ENCODE measurements at regions not wholly inside any gene's neighbourhood (a gene's known extent, or its start where the extent isn't known, plus 50 kb on each side); places are given as distances from the start of the nearest gene placed in this dataset.

GRCh38 chr9:28620011-28620410 is 1046.7 kb upstream of the C9orf72 start:
- H3K4me3 ChIP-seq (ENCODE audit: low read depth, low read length): no peak overlapping the region
- TF ChIP-seq CTCF (IDR thresholded peaks at IDR 0.05; ENCODE audit: low read depth, low read length): no peak

- no peak for TF ChIP-seq CTCF (IDR thresholded peaks at IDR 0.05; ENCODE audit: low read depth, low read length)
Observed at GRCh38 chr9:28620661-28621060, 1047.4 kb upstream of the C9orf72 start.

GRCh38 chr9:28624771-28625170 is 1051.5 kb upstream of the C9orf72 start:
- H3K4me3 ChIP-seq (ENCODE audit: low read depth, low read length): no peak overlapping the region
- no peak for TF ChIP-seq CTCF (IDR thresholded peaks at IDR 0.05; ENCODE audit: low read depth, low read length)

More at GRCh38 chr9:28620661-28621060, 1047.4 kb upstream of the C9orf72 start:
- no peak overlapping the region for H3K4me3 ChIP-seq (ENCODE audit: low read depth, low read length)

- no peak for TF ChIP-seq CTCF (IDR thresholded peaks at IDR 0.05; ENCODE audit: low read depth, low read length)
- H3K4me3 ChIP-seq (ENCODE audit: low read depth, low read length): no peak overlapping the region
Observed at GRCh38 chr9:28628031-28628430, 1054.8 kb upstream of the C9orf72 start.

GRCh38 chr9:28648723-28649122 is 1075.4 kb upstream of the C9orf72 start:
- no peak for TF ChIP-seq CTCF (IDR thresholded peaks at IDR 0.05; ENCODE audit: low read depth, low read length)
- H3K4me3 ChIP-seq (ENCODE audit: low read depth, low read length): no peak overlapping the region

GRCh38 chr9:28650327-28650726 is 1077.0 kb upstream of the C9orf72 start:
- no peak overlapping the region for H3K4me3 ChIP-seq (ENCODE audit: low read depth, low read length)
- TF ChIP-seq CTCF (IDR thresholded peaks at IDR 0.05; ENCODE audit: low read depth, low read length): no peak

GRCh38 chr9:28651050-28651722 is 1077.9 kb upstream of the C9orf72 start:
- H3K4me3 ChIP-seq (ENCODE audit: low read depth, low read length): no peak overlapping the region
- TF ChIP-seq CTCF (IDR thresholded peaks at IDR 0.05; ENCODE audit: low read depth, low read length): no peak

Measured in WI38 (cell line).